HG03135 (cell line): ENCODE measurements at regions not wholly inside any gene's neighbourhood (a gene's known extent, or its start where the extent isn't known, plus 50 kb on each side); places are given as distances from the start of the nearest gene placed in this dataset.

ENCODE experiments used
- ATAC-seq: cut with Tn5 transposase; IDR thresholded peaks from one replicate; pipeline ENCODE4 v1.9.1; 2021; ENCODE audit warnings: mild to moderate bottlenecking, moderate library complexity; ENCODE audit not compliant: unreplicated experiment

GRCh38 chr2:235165136-235165535 lies 213.3 kb downstream of the SH3BP4 start:
- no peak for ATAC-seq

- ATAC-seq = no peak
Measured at GRCh38 chr2:235165631-235166030, 213.8 kb downstream of the SH3BP4 start.

GRCh38 chr2:235168174-235168979 lies 216.6 kb downstream of the SH3BP4 start:
- no peak for ATAC-seq

GRCh38 chr2:235170016-235170415 lies 218.2 kb downstream of the SH3BP4 start:
- ATAC-seq = no peak

- ATAC-seq = no peak
Measured at GRCh38 chr2:235170536-235171521, 219.0 kb downstream of the SH3BP4 start.

GRCh38 chr2:235171550-235172031 lies 219.8 kb downstream of the SH3BP4 start:
- no peak for ATAC-seq

GRCh38 chr2:235180642-235181041 lies 228.8 kb downstream of the SH3BP4 start:
- no peak for ATAC-seq

GRCh38 chr2:235183786-235184185 lies 232.0 kb downstream of the SH3BP4 start:
- ATAC-seq = no peak

GRCh38 chr2:235187806-235188205 lies 236.0 kb downstream of the SH3BP4 start:
- ATAC-seq = no peak

GRCh38 chr2:235191486-235191885 lies 239.7 kb downstream of the SH3BP4 start:
- ATAC-seq = no peak

- no peak for ATAC-seq
Measured at GRCh38 chr2:235191978-235192377, 240.2 kb downstream of the SH3BP4 start.

- no peak for ATAC-seq
Measured at GRCh38 chr2:235194351-235194750, 242.5 kb downstream of the SH3BP4 start.

- ATAC-seq = no peak
Measured at GRCh38 chr2:235194836-235195235, 243.0 kb downstream of the SH3BP4 start.

GRCh38 chr2:235195921-235196320 lies 244.1 kb downstream of the SH3BP4 start:
- no peak for ATAC-seq

- no peak for ATAC-seq
Measured at GRCh38 chr2:235199128-235199527, 247.3 kb downstream of the SH3BP4 start.

GRCh38 chr2:235200216-235200615 lies 248.4 kb downstream of the SH3BP4 start:
- ATAC-seq = no peak

- ATAC-seq = no peak
Measured at GRCh38 chr2:235201756-235202155, 249.9 kb downstream of the SH3BP4 start.

- no peak for ATAC-seq
Measured at GRCh38 chr2:235204948-235205347, 253.1 kb downstream of the SH3BP4 start.

- no peak for ATAC-seq
Measured at GRCh38 chr2:235206399-235206798, 254.6 kb downstream of the SH3BP4 start.

GRCh38 chr2:235206980-235207579 lies 255.3 kb downstream of the SH3BP4 start:
- ATAC-seq = no peak

- no peak for ATAC-seq
Measured at GRCh38 chr2:235211056-235211455, 259.2 kb downstream of the SH3BP4 start.
